ACHN (cell line): ENCODE measurements at regions not wholly inside any gene's neighbourhood (a gene's known extent, or its start where the extent isn't known, plus 50 kb on each side); places are given as distances from the start of the nearest gene placed in this dataset.

ENCODE experiments used
- DNase-seq: peaks from one replicate; pipeline ENCODE4 v3.0.0-alpha.2; 2015
- in situ Hi-C: cut with HindIII; loops from 2 replicates; pipeline ENCODE4 v1.10.0; 2017; ENCODE audit warnings: low sequenced_read_pairs, low pct_ligation_motif_present, low pct_unique_long_range_greater_than_20kb

- DNase-seq: peak; percentile 24
Observed at GRCh38 chr4:22170353-22170752, 221.8 kb upstream of the KCNIP4 start.

GRCh38 chr4:22167201-22167600 lies 218.6 kb upstream of the KCNIP4 start:
- no peak for DNase-seq
- in situ Hi-C loops: no loop called here

More at GRCh38 chr4:22170353-22170752, 221.8 kb upstream of the KCNIP4 start:
- in situ Hi-C loops: no loop called here

GRCh38 chr4:22162454-22162853 lies 213.9 kb upstream of the KCNIP4 start:
- in situ Hi-C loops: no loop called here
- DNase-seq: no peak

DNA sequence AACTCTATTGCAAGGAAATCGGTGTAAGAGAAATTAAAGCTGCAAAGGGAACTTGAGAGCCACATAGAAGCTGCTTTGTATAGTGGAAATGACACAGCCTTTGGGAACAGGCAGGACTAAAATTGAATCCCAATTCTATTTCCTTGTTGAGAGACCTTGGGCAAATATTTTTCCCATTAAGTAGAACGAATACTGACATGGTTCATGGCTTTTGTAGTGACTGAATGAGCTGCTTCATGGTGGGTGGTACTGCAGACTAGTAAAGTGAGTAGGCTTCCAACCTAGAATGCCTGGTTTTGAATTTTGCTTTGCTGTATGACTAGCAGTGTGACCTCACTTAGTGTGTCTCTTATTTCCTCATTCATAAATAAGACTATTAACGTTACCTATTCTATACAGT lies 182.2 kb upstream of the KCNIP4 start:
- no peak for DNase-seq
- in situ Hi-C loops: no loop called here

- in situ Hi-C loops: no loop called here
- DNase-seq: peak; percentile 48
Observed at GRCh38 chr4:22129454-22130029, 181.0 kb upstream of the KCNIP4 start.

DNA sequence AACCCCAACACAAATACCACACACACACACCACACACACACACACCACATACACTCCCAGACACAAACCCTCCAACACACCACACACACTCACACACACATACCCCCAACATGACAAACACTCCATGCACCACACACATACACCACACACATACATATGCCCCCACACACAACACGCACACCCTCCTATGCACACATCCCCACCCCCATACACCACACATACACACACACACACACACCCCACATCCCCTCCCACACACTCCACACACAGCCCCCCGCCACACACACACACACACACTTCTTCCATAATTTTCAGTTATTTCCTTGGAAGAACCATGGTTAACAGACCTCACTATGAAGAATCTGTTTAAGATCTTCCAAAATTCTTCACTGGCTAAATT lies 173.5 kb upstream of the KCNIP4 start:
- in situ Hi-C loops: no loop called here
- DNase-seq: no peak

DNA sequence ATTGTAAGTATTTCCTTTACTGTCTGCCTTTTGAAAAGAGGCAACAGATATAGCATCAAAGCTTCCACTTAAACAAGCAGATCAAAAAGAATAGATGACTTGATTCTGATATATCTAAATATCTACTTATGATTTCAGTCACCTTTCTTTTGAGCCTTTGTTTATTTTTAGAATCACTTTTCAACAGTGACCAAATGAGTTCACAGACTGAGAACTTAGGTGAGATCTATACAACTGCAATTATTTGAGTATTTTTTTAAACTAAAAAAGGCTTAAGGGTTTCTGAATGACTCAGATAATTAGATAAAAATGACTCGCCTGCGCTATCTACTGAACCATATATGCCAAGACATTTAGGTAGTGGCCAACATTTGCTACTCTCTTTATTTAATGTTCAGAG lies 166.7 kb upstream of the KCNIP4 start:
- in situ Hi-C loops: no loop called here
- no peak for DNase-seq

DNA sequence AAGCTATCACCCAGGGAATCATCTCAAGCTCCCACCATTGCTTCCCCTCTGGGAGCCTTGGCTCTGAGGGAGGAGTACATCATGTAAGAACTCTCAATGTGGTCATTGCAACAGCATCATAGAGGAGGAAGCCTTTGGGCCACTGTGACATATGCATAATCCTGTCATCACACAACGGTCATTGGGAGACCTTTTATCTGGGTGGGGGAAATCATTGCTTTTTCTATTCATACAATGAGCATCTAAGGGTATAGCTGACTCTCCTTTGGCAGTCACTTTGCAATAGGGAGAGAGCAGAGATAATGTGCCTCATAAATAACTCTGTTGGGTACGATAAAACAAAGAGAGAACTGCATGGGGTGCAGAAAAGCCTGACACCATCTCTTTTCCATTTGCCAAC lies 155.2 kb upstream of the KCNIP4 start:
- in situ Hi-C loops: no loop called here
- no peak for DNase-seq

GRCh38 chr4:22099896-22100295 lies 151.3 kb upstream of the KCNIP4 start:
- DNase-seq: peak; percentile 12
- in situ Hi-C loops: no loop called here

DNA sequence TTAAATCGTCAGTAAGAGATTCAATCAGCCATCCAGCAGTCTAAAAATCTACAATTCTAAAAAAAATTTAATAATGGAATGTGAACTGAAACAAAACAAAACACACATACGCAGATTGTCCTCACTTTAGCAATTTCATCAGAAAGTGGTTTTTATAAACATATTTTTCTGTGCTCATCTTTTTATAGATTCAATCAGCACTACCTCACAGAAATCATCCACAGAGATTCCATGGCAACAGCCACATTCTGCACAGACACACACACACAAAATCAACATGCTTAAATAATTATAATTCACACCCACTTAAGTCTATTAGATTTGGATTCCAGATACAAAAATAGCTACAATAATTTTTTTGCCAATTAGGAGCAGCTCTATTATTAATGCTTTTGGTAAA lies 149.0 kb upstream of the KCNIP4 start:
- no peak for DNase-seq
- in situ Hi-C loops: no loop called here

DNA sequence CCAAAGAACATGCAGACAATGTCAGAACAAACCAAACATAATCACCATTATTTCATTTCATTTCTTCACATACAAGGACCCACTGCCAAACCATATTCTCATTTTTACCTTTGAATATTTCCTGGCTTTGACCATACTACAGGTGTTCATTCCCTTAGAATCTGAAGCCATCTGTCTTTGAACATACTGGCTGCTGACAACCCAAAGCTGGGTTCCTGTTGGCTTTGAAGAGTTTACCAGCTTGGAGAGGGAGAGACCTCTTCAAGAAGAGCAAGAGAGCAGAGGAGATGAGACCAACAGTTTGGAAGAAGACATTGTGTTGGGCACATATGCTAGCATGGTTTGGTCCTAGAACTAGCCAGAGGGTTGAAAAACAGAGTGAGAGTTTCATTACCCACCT lies 145.6 kb upstream of the KCNIP4 start:
- in situ Hi-C loops: no loop called here
- DNase-seq: no peak

GRCh38 chr4:22093126-22093525 lies 144.6 kb upstream of the KCNIP4 start:
- DNase-seq: no peak
- in situ Hi-C loops: no loop called here

- DNase-seq: no peak
- in situ Hi-C loops: no loop called here
Observed at GRCh38 chr4:22091906-22092305, 143.3 kb upstream of the KCNIP4 start.

- DNase-seq: no peak
- in situ Hi-C loops: no loop called here
Observed at GRCh38 chr4:22091352-22091717, 142.8 kb upstream of the KCNIP4 start.

GRCh38 chr4:22090661-22091351 lies 142.2 kb upstream of the KCNIP4 start:
- DNase-seq: no peak

DNA sequence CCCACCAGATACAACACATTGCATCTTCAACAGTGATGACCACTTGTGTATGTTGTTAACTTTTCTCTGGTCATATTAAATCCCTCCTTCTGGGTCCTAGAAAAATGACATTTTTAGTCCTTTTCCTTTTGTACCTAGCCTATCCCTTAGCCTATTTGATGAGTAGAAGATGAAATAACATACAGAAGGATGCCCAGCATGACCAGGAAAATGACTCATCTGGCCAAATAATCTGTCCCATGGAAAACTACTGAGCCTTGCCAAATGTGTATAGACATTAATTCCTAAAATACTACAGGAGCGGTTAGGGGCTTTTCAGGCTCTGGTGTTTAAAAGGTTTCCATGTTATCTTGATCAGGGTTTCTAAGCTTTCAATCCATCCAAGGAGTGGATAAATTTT lies 129.0 kb upstream of the KCNIP4 start:
- in situ Hi-C loops: no loop called here
- DNase-seq: no peak

More at GRCh38 chr4:22090661-22091351, 142.2 kb upstream of the KCNIP4 start:
- in situ Hi-C loops: no loop called here

DNA sequence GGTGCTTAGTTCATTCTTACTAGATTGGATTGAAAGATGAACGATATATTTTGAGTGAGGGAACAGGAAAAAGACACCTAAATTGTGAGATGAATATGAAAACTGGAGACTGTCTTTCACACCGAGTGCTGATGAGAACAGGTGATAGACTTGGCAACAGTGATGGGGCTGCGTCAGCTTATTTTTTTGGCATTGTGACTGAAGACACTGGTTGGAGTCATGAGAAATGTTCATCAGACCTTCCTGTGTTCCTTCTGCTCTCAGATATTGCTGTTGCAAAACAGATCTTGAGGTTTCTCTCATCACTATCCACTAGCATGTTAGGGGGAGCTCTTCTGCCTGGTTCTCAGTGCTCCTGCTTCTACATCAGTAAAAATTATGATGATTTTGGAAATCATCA lies 124.2 kb upstream of the KCNIP4 start:
- in situ Hi-C loops: no loop called here
- no peak for DNase-seq

DNA sequence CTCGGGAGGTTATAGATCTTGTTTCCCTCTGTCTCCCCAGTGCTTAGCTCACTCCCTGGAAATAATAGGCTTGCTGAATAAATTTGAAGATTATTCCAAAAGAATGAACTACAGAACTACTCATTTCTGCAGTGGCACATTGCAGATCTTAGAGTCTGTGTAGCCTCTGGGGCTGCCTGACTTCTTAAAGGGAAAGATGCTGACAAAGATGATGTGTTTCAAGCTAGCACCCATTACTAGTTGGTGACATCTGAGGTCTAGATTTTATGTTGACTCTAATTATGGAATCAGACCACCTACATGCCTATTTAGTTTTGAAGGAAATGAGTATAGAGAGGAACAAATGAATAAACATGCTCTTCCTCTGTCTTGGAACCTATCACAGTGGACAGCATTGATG lies 123.7 kb upstream of the KCNIP4 start:
- no peak for DNase-seq
- in situ Hi-C loops: no loop called here

DNA sequence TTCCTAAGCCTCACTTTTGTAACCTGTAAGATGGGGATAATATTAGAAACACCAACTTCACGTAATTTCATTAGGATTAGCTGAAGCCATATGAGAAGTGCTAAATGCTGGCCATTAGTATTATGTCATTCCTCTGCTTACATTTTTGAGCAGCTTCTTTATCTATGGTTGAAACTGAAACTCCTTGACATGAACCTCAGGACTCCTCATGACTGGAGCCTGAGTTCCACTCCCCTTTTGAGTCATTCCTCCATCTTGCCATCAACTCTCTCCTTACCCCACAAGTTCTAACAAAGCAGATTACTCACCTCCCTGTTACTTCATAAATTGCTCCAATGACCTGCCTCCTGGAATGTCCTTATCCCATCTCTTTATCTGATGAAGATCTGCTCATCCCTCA lies 123.2 kb upstream of the KCNIP4 start:
- in situ Hi-C loops: no loop called here
- no peak for DNase-seq

DNA sequence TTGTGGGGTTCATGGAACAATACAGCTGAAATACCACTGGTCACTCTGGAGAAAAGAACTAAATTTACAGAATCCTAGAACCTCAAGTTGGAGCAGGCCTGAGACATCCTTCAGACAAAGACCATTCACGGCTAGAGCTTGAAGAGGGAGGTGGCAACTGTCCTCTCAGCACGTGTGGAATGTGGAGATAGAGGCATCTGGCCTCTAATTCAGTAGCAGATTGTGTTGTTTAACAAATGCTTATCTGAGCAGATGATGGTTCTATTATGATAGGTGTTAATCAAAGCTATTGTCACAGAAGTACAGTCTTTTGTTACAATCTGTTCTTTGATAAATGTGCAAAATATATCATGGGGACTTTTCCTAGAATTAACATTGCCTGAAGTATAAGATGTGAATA lies 121.7 kb upstream of the KCNIP4 start:
- in situ Hi-C loops: no loop called here
- DNase-seq: no peak

- in situ Hi-C loops: no loop called here
- no peak for DNase-seq
Observed at GRCh38 chr4:22063613-22064012, 115.0 kb upstream of the KCNIP4 start.
